Thyroid gland (tissue), 4 donors: ENCODE measurements at regions not wholly inside any gene's neighbourhood (a gene's known extent, or its start where the extent isn't known, plus 50 kb on each side); places are given as distances from the start of the nearest gene placed in this dataset.

ENCODE experiments used
- POLR2A ChIP-seq, 2 donors: fragments of 450-650 bp; IDR thresholded peaks; one replicate each; pipeline ENCODE4 v1.6.1; 2017; ENCODE audit warnings: antibody characterized with exemption in 2 of 2, mild to moderate bottlenecking in 2 of 2, moderate library complexity in 1 of 2
- TF ChIP-seq, protein P1 (sequence below), 6 experiments: fragments of 200-600 bp in 3 of 6; fragments of 450-650 bp in 3 of 6; sonication (generic) in 3 of 6; IDR thresholded peaks; one replicate each; pipeline ENCODE4 v1.5.1; 2016 to 2019; ENCODE audit warnings: antibody characterized with exemption in 6 of 6, mild to moderate bottlenecking in 2 of 6, inconsistent platforms in 1 of 6, moderate library complexity in 1 of 6

DNA sequence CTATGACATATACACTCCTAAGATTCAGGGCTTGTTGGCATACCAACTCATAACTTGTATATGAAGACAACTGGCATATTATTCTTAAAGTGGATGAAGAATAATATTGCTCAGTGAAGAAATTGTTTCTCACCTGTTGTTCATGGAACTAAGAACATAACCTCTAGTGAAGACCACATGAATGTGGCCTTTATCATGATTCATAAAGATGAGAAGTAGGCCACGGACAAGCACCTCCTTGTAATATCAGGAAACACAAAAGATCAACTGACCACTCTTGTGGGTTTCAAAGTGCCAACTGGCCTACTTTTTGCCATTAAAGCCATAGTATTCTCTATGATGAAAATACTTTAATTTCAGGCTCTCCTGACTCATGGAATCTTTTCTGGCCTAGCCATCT lies 407.4 kb downstream of the GRB14 start:
- TF ChIP-seq, protein P1, sequence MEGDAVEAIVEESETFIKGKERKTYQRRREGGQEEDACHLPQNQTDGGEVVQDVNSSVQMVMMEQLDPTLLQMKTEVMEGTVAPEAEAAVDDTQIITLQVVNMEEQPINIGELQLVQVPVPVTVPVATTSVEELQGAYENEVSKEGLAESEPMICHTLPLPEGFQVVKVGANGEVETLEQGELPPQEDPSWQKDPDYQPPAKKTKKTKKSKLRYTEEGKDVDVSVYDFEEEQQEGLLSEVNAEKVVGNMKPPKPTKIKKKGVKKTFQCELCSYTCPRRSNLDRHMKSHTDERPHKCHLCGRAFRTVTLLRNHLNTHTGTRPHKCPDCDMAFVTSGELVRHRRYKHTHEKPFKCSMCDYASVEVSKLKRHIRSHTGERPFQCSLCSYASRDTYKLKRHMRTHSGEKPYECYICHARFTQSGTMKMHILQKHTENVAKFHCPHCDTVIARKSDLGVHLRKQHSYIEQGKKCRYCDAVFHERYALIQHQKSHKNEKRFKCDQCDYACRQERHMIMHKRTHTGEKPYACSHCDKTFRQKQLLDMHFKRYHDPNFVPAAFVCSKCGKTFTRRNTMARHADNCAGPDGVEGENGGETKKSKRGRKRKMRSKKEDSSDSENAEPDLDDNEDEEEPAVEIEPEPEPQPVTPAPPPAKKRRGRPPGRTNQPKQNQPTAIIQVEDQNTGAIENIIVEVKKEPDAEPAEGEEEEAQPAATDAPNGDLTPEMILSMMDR (IDR thresholded peaks at IDR 0.05): no peak
- no peak for TF ChIP-seq POLR2A (IDR thresholded peaks at IDR 0.05)
